Panc1 (cell line): ENCODE measurements at regions not wholly inside any gene's neighbourhood (a gene's known extent, or its start where the extent isn't known, plus 50 kb on each side); places are given as distances from the start of the nearest gene placed in this dataset.

ENCODE experiments used
- ATAC-seq: fragments of 200-7000 bp; cut with Tn5 transposase; 2 replicates; pipeline ENCODE4 v1.9.1; 2020; ENCODE audit warnings: mild to moderate bottlenecking, moderate library complexity
- BruUV-seq: library from RNA; stranded (reverse); fragments of 400-500 nt; replicated peaks from 2 replicates; lab custom pipeline; 2021; lab: Mats Ljungman, UMichigan
- CTCF ChIA-PET: fragments of 300-600 bp; sonication (Branson Sonifier 250); formaldehyde crosslinking; loops from one replicate; lab custom pipeline; 2022; ENCODE audit warnings: antibody characterized with exemption; lab: Charles Lee
- POLR2A ChIA-PET: fragments of 300-600 bp; sonication (Branson Sonifier 250); formaldehyde crosslinking; loops from one replicate; lab custom pipeline; 2022; ENCODE audit warnings: antibody characterized with exemption; lab: Charles Lee
- DNase-seq: peaks from one replicate; pipeline ENCODE4 v3.0.0-alpha.2; 2010; ENCODE audit warnings: low read depth, low spot score
- H3K27ac ChIP-seq: 2 replicates; pipeline ENCODE4 v1.5.1; 2011; ENCODE audit warnings: mild to moderate bottlenecking, low read length, inconsistent platforms
- H3K27me3 ChIP-seq: fragments of 200-500 bp; sonication (Bioruptor generic); 2 replicates; pipeline ENCODE4 v1.6.0; 2014; ENCODE audit warnings: low read length, inconsistent platforms; ENCODE audit not compliant: control insufficient read depth, insufficient read depth
- H3K36me3 ChIP-seq: fragments of 200-500 bp; sonication (Bioruptor generic); 2 replicates; pipeline ENCODE4 v1.5.1; 2014; ENCODE audit warnings: inconsistent platforms, mild to moderate bottlenecking, low read length, moderate library complexity; ENCODE audit not compliant: control insufficient read depth, insufficient read depth
- H3K4me1 ChIP-seq: 2 replicates; pipeline ENCODE4 v1.5.1; 2011; ENCODE audit warnings: inconsistent platforms, mild to moderate bottlenecking, low read length, moderate library complexity; ENCODE audit not compliant: control insufficient read depth, insufficient read depth
- H3K4me3 ChIP-seq, 2 experiments: 2 replicates each; pipeline ENCODE4 v1.5.1; 2011 to 2012; ENCODE audit warnings: low read depth in 2 of 2, low read length in 2 of 2, mild to moderate bottlenecking in 2 of 2, inconsistent platforms in 1 of 2, moderate library complexity in 1 of 2
- H3K9me3 ChIP-seq: fragments of 200-500 bp; sonication (Bioruptor generic); 2 replicates; pipeline ENCODE4 v1.5.1; 2014; ENCODE audit warnings: low read depth, mild to moderate bottlenecking, inconsistent platforms, low read length, moderate library complexity; ENCODE audit not compliant: control insufficient read depth, insufficient read depth
- CTCF ChIP-seq: fragments of 450-650 bp; IDR thresholded peaks from 2 replicates; pipeline ENCODE4 v1.5.1; 2017; ENCODE audit warnings: mild to moderate bottlenecking
- POLR2AphosphoS5 ChIP-seq: IDR thresholded peaks from 2 replicates; pipeline ENCODE4 v1.6.1; 2012; ENCODE audit warnings: mild to moderate bottlenecking, low read depth, low read length, moderate library complexity
- REST ChIP-seq, 2 experiments: IDR thresholded peaks; 2 replicates each; pipeline ENCODE4 v1.6.1; 2011 to 2012; ENCODE audit warnings: low read depth in 2 of 2, control low read depth in 1 of 2, low read length in 1 of 2, mild to moderate bottlenecking in 1 of 2, moderate library complexity in 1 of 2; ENCODE audit not compliant: insufficient read depth in 1 of 2
- SIN3A ChIP-seq: IDR thresholded peaks from 2 replicates; pipeline ENCODE4 v1.6.1; 2012; ENCODE audit warnings: low read depth, mild to moderate bottlenecking, low read length, moderate library complexity, borderline replicate concordance; ENCODE audit not compliant: insufficient read depth
- TCF7L2 ChIP-seq: IDR thresholded peaks from 2 replicates; pipeline ENCODE4 v1.6.1; 2011; ENCODE audit warnings: mild to moderate bottlenecking, low read depth, low read length, inconsistent platforms
- in situ Hi-C: cut with HindIII; loops from 2 replicates; pipeline ENCODE4 v1.10.0; 2016; ENCODE audit warnings: low sequenced_read_pairs, low pct_unique_long_range_greater_than_20kb
- intact Hi-C: fragments of 100-400 bp; cut with micrococcal nuclease; formaldehyde crosslinking; loops from one replicate; pipeline ENCODE4 v1.10.0; 2022; ENCODE audit not compliant: unreplicated experiment

- Histone ChIP-seq H3K27me3 (no peaks in the 10 kb centered on the region), H3K9me3 (no peaks in the 10 kb centered on the region), H3K4me3 (no peak overlapping the region), H3K36me3 (no peaks in the 10 kb centered on the region), H3K27ac (no peak overlapping the region), H3K4me1 (no peaks in the 10 kb centered on the region)
- ATAC-seq (no peak), DNase-seq (no peak)
- in situ Hi-C loops (no loop called here), intact Hi-C loops (no loop called here)
- TF ChIP-seq POLR2AphosphoS5 (no peak), CTCF (no peak), REST (IDR thresholded peaks at IDR 0.05; ENCODE audit: insufficient read depth in 1 of 2, low read depth in 2 of 2, low read length in 1 of 2) (no peak), TCF7L2 (no peak), SIN3A (no peak)
- ChIA-PET CTCF (no interaction called here), POLR2A (no interaction called here)
- no TSS peak for BruUV-seq
Observed at GRCh38 chr17:77828749-77829539, 129.6 kb upstream of the TNRC6C start.

GRCh38 chr17:77829843-77830799, 128.4 kb upstream of the TNRC6C start:
- POLR2A ChIA-PET: no interaction called here
- DNase-seq: no peak
- CTCF ChIA-PET: interaction anchor here (0.7 kb wide), 1 partner anchor 477 kb away, joined by 4 read pairs; no protein-coding TSS in a partner anchor

More at GRCh38 chr17:77829843-77830799, 128.4 kb upstream of the TNRC6C start:
- BruUV-seq: no TSS peak
- TF ChIP-seq POLR2AphosphoS5 (no peak), REST (IDR thresholded peaks at IDR 0.05; ENCODE audit: insufficient read depth in 1 of 2, low read depth in 2 of 2, low read length in 1 of 2) (no peak), SIN3A (no peak), CTCF (no peak), TCF7L2 (no peak)
- no peak for ATAC-seq
- no peak overlapping the region for H3K4me3 ChIP-seq
- H3K36me3 ChIP-seq: no peaks in the 10 kb centered on the region
- intact Hi-C loops: no loop called here
- H3K27me3 ChIP-seq: no peaks in the 10 kb centered on the region
- in situ Hi-C loops: no loop called here
- peaks cover 8% of the 10 kb centered on the region; the same call in 1 of the 2 replicates for H3K4me1 ChIP-seq
- H3K9me3 ChIP-seq: no peaks in the 10 kb centered on the region
- H3K27ac ChIP-seq: no peak overlapping the region
